Inflammatory macrophage treated with lipopolysaccharide for 1 hour (primary cell): ENCODE measurements at regions not wholly inside any gene's neighbourhood (a gene's known extent, or its start where the extent isn't known, plus 50 kb on each side); places are given as distances from the start of the nearest gene placed in this dataset.
"Not testable (repeated sequence)": the region's sequence is repeated elsewhere in the genome, so short reads cannot be mapped to it uniquely, and the experiment has no call there.

Experiments used
- DNase-seq, 2 donors: peaks; one replicate each; pipeline ENCODE4 v3.0.0-alpha.2; 2020 to 2022

DNA sequence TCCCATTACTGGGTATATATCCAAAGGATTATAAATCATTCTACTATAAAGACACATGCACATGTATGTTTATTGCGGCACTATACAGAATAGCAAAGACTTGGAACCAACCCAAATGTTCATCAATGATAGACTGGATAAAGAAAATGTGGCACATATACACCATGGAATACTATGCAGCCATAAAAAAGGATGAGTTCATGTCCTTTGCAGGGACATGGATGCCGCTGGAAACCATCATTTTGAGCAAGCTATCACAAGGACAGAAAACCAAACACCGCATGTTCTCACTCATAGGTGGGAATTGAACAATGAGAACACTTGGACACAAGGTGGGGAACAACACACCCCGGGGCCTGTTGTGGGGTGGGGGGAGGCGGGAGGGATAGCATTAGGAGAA lies 57.0 kb upstream of the NEUROD1 start:
- DNase-seq, result not testable (repeated sequence)

DNA sequence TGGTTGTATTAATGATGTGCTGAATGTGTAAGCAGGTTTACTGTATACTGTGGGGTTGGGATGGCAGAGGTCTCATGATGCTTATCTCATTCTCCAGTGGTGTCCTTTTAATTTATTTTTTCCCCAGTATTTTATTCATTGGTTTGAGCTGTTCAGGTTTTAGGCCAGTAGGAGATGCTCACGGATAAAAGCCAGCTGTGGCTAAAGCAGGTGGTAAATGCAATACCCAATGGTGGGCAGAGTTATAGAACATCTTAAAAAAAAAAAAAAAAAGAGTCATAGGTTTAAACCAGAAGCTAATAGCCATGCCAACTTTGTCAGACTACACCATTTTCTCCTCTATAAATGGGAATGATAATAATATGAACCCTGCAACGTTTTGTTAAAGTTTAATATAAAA lies 57.8 kb upstream of the NEUROD1 start:
- DNase-seq, result no peak

DNA sequence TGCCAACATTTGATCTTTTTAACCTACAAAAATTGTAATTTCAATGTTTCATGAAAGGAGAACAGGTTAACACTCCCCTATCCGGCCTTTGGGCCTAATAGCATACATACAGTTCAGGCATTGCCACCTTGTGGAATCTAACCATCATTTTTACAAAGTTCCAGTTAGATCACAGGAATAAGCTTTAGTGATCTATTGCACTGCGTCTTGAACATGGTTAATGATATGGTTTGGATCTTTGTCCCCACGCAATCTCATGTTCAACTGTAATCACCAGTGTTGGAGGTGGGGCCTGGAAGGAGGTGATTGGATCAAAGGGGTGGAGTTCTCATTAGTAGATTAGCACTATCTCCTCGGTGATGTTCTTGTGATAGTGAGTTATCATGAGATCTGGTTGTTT lies 58.2 kb upstream of the NEUROD1 start:
- no peak for DNase-seq

DNA sequence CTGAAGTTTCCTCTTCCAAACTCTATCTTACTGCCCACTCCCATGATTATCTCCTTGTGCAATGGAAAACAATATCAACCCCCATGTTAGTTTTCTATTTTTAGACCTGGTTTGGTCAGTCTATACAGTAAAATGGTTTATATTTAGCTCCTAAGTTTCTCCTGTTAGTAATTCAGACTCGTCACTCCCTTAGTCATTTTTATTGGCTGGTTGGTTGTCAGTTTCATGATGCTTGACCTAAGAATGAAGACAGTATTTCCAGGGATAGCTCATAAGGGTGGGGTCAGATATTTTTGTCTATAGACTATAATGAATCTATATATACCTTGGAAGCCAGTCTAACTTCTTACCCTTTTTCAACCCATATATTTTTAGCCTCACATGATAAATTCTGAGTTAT lies 61.4 kb upstream of the NEUROD1 start:
- no peak for DNase-seq

DNA sequence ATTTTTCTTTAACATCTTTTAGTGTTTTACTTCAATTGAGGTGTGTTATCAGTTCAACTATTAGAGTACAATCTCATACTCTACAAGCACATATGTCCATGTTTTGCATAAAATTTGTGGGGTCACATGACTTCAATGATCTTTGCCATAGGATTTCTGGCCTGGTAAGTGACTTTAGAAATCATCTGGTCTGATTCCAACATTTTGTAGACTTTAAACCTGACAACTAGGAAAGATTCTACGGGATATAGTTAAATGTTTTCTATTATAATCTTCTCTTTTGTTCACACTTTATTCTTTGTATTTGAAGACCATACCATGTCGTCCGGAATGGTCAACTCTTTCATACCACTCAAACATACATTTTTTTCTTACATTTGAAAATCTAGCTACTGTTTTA lies 62.0 kb upstream of the NEUROD1 start:
- DNase-seq, result no peak

DNA sequence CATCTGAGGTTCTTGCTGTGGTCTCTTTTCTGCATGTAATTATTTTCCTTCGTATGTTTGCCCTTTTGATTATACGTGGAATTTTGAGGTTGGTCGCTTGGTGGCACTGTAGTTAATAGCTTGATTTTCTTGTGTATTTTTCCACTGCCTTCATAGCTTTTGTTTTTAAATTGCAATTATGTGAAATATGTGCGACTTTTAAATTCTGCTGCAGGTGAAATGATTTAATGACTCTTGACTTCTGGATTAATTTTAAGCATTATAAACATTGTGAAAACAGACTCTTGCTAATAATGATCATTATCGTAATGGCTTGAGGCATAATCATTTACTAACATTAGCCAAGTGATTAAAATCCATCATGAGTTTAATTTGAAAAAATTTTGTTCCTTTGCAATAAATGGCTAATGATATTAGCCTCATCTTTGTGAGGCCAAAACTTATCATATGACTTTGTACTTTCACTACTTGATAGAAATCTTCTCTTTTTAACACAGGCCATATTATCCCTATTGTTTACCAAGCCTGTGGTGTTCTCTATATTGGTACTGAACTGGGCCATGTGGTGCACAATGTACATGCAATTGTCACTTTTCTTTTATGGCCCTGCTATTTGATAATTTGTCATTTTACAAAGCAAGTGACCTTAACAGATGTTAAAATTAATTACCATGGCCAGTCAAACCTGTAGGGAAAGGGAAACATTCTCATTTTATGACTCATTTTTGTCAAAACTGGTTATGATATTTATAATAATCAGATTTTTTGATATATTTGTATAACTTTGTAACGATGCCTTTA lies 62.8 kb upstream of the NEUROD1 start:
- peak; percentile 31 to 82 for DNase-seq

DNA sequence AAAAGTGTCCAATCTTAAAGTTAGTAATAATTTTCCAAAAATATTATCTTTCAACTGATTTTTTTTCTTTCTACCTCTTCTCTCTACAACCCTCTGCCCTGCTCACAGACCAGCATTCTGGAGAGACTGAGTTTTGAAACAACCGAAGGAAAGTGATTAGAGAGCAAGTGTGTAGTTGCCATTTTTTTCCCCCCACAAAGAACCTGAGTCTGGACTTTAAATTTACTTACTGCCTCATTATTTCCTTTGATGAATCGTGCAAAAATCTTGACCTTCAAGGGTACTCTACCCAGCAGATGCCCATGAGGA lies 63.4 kb upstream of the NEUROD1 start:
- DNase-seq, result no peak

DNA sequence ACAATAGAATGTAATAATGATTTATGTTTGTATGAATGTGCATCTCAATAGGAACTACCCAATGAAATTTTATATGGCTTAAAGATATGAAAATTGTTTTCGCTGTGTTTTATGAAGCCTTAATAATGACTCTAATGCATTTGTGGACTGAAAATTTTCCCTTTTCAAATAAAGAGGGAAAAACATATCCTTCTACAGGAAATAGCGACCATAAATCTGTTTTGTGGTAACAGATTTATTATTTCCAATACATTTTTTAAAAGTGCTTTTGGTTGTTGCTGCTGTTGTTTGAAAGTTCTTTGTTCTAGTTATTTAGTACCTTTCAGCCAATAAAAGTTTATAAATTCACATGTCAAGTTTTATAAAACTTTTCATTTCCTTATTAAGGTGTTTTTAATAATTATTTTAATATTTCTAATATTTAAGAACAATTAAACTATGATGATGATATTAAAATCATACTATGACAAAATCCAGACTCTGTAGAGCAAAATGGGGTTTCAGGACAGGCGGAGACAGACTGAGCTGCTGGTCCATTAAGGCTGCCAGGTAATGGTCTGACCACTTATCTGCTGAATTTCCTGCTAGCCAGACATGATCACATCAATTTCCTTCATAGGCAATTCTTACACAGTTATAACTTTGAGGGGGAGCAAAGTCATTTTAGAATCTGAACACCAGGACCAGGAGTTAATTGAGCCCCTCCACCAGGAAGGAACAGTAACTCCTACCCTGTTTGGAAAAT lies 65.7 kb upstream of the NEUROD1 start:
- no peak for DNase-seq

DNA sequence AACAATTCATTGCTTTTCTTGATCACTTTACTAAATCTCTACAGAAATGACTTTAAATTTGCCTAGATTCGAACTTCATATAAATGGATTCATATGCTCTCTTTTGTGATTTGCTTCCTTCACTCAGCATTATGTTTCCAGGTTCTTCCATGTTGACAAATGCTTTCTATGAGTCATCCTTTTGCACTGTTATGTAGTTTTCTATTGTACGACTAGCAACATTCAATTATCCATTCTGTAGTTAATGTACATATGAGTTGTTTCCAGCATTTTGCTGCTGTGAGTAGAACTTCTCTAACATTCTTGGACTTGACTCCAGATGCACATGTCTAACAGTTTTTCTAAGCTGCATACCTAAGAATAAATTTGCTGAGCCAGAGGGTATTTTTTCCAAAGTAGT lies 66.5 kb upstream of the NEUROD1 start:
- no peak for DNase-seq

DNA sequence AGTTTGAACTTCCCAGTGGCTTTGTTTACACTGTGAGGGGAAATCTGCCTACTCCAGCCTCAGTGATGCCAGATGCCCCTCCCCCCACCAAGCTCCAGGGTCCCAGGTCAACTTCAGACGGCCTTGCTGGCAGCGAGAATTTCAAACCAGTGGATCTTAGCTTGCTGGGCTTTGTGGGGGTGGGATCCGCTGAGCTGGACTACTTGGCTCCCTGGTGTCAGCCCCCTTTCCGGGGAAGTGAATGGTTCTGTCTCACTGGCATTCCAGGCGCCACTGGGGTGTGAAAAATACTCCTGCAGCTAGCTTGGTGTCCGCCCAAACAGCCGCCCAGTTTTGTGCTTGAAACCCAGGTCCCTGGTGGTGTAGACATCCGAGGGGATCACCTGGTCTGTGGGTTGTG lies 70.0 kb upstream of the NEUROD1 start:
- no peak for DNase-seq

DNA sequence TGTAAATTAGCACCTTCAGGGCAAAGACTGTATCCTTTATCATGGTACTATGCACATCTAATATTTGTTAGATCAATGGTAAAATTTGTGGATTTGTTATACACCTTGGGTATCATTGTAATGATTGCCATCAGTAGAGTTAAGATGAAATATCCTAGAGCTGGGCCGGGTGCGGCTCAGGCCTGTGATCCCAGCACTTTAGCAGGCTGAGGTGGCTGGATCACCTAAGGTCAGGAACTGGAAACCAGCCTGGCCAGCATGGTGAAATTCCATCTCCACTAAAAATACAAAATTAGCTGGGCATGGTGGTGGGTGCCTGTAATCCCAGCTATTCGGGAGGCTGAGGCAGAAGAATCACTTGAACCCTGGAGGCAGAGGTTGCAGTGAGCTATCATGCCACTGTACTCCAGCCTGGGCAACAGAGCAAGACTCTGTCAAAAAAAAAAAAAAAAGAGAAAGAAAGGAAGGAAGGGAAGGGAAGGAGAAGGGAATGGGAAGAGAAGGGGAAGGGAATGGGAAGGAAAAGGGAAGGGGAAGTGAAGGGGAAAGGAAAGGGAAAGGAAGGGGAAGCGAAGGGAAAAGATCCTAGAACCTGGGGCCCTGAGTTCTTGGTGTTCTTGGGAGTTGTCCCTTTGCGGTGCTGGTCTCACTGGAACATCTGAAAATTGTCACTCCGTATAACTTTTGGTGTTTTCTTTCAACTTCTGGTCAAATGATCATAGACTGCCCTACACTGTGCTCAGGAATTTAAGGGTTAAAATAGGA lies 71.1 kb upstream of the NEUROD1 start:
- no peak for DNase-seq

DNA sequence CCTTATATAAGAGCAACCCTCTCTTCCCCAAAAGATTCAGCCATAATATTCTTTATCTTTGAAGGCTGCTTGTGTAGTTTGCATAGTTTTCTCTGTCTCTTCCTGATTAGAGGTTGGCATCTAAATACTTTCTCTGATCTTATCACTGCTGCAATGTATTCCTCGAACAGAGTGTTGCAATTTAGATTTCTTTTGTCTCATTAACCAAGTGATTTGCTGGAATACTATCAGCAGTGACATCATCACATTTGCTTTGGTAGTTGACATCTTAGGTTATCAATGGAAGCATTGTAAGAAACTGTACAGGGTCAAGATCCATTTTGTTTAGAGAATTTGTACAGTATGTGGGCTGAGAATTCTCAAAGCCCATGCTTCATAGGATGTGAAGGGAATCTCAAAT lies 72.0 kb upstream of the NEUROD1 start:
- DNase-seq, result no peak

DNA sequence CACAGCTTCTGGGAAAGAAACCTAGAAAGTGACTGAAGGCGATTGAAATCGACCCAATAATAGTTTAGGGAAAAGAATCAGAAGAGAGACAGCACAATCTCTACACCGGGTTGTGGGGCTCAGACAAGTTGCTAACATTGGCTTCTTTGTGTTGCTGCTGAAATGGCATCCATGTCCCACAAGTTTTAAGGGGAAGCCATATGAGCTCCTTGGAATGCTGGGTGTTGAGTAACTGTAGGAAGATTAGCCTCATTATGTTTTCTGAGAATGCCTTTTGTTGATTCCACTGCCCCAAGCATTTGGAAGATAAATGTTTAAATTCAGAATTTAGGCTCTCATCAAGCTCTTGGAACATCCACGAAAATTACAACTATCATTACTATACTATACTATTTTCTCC lies 73.4 kb upstream of the NEUROD1 start:
- DNase-seq, result no peak

DNA sequence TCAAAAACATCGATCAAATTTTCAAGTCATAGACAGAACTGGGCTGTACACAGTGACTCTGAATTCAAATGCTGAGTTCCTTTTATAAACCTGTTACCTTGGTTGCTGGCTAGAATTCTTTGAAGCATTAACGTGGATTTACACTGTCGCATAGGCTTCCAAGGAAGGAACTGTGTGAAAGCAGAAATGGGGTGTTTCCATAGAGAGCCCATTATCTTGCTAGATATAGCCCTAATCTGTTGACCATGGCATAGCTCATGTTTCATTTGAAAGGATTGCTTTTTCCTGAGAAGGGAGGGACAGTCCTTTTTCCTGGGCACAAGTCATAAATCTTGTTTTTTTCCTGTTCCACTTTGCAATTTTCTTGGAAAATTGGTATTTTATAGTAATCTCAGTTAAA lies 73.8 kb upstream of the NEUROD1 start:
- no peak for DNase-seq

DNA sequence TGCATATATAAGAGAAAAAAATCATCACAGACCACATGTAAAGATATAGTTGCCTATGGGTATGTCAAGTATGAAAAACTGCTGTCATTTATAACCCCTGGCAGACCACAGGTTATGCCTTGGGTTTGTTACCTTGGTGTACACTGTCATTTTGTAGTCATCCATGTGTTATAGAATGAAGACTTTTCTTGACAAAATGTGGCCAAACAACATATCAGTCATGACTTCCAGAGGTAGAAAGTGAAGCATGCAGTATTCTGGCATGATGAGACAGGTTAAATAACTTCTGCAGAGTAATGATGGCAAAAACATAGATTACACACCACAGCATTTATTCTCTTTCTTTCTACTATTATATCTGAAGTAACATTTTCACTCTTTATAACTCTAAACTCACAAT lies 74.9 kb upstream of the NEUROD1 start:
- no peak for DNase-seq

DNA sequence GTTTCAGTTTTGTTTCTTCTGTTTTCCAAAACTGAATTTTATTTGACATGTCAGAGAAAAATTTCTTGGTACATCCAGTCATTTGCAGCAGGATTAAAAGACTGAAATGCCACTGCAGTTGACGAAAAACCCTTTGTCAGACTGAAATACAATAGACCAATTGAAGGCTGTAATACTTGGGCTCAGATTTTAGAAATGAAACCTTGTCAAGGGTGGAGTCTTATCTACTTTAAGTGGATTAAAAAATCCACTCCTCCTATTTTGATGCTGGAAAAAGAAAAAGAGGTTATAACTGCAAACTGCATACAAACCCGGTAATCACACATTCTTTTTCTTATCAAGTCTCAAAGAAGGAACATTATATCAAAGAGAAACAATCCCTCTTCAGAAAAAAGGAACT lies 80.2 kb upstream of the NEUROD1 start:
- no peak for DNase-seq

DNA sequence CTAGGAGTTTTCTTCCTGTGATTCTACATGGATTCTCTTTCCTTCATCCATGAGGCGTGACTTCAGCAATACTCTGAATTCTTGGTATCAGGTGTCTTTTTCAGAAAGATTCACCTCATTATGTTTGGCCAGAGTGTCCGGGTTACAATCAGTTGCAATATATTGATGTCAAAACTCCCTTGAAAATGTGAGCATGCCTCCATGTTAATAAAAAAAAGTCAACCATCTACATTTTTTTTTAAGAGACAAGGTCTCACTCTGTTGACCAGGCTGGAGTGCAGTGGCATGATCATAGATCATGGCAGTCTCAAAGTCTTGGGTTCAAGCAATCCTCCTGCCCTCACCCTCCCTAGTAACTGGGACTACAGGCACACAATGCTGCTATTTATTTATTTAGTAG lies 80.9 kb upstream of the NEUROD1 start:
- DNase-seq, result no peak

DNA sequence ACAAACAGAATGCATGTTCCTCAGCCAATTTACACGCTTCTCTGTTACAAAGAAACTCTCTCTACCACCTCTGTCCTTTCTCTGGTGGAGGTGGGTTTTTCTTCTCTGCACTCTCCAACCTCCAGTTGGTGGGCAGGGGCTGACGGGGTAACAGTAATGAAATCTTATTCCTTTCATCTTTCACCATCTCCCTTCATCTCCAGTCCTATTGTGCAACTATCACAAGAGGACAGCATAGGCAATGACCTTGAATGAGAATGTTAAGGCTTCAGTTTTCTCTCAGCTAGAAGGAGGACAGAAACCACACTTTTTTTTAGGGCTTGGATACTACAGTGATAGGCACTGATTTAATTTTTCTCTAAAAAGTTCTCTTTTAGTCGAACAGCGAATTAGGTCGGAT lies 81.7 kb upstream of the NEUROD1 start:
- no peak for DNase-seq

DNA sequence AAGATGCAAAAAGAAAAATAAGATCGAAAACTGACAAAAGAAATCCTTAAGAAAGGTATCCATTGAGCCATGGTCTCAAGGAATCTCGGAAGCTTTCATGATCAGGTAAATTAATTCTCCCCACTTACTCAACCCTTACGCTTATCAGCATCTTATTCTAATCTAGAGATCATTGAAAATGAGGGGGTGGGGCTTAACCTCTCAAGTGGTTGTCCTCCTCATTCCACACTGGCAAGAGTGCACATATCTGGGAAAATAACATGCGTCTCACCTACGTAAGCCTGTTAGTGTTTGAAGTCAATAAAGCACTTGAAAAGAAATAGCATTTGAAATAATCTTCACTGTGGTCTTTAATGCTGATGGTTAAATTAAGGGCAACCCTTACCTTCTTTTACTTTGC lies 82.5 kb upstream of the NEUROD1 start:
- DNase-seq, result no peak

DNA sequence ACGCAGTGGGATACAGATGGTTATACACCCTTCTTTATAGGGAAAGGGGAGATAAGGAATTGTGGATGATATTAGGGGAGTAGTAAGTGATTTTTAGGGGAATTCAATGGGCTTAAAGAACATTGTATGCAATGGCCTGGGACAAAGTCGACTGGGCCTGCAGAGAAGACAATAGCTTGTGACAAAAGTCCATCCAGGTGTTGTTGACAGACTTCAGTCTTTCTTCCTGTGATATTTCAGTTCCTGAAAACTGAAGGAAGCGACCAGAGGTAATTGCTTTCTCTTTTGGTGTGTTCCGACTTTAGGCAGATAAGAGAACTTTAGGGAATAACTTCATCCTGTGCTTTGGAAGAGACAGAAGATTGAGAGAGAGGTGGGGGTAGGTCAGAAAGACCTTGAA lies 83.1 kb upstream of the NEUROD1 start:
- DNase-seq, result no peak

DNA sequence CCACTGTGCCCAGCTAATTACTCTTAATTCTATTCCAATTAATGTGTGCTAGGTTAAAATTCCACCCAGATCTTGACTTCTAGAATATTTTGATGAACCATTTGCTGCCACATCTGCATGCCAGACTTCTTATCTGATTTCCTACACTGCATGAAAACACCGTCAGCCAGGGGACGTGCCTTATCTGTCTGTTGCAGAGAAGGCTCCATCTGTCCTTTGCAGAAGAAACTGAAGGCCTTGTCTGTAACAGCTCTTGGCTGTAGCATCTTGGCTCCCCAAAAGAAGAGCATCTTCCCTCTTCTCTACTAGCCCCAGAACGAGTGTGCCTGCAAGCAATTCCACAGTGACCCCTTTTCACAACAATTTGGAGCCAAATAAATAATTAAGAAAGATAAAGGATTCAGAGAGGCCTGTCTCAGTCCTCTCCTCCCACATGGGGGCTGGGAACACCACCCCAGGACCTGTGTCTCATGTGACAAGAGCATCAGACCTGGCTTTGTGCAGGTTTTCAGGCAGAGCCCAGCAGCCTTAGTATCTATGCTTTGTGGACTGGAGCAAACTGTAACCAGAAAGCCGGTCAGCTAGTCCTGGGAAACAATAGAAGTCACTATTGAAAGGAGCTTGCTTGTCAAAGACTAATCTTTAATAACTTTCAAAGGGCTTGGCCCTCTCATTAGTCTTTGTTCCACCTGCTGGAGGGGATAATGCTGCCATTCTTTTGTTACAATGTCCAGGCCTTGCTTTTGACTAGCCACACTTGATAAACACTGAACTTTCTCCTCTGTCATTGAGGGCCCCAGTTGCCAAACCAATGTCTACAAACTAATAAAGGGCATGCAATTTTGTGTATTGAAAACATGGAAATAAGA lies 84.0 kb upstream of the NEUROD1 start:
- no peak for DNase-seq

DNA sequence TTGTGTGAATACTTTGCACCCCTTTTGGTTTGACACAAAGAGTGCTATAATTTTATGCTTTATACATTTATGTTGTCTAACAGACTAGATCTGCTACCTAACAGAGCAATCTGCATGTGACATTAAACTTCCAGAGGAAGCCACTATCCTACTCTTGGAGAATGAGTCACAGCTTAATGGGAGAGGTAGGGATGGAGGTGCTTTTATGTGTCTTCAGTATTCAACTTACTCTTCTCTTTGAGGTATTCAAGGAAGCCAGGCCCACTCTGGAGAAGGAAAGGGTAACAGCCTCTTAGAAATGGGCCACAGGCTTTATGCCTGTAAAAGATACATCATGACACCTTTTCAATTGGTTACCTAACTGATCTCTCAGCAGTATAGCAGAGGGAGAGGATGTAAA lies 85.8 kb upstream of the NEUROD1 start:
- no peak for DNase-seq

DNA sequence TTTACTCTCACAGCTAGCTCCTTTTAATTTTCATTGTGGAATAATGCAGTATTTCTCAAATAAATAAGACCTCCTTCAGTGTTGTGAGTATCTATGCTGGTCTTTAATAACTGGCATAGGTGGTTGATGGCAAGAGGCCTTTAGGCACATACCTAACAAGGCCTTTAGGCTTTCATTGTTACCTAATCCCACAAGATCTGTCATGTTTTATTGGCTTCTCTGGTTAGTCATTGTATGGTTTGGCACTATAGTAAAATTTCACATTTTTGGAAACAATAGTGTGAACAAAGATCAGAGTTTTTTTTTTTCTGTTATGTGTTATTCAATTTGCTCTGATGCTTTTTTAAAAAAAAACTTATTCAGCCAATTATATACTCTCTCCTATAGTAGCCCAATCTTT lies 89.8 kb upstream of the NEUROD1 start:
- no peak for DNase-seq
